AG04450 (cell line): ENCODE measurements at regions not wholly inside any gene's neighbourhood (a gene's known extent, or its start where the extent isn't known, plus 50 kb on each side); places are given as distances from the start of the nearest gene placed in this dataset.

Experiments used
- CTCF ChIA-PET: fragments of 300-600, 350-600 bp; formaldehyde crosslinking; extraction: SDS; loops from one replicate; lab custom pipeline; 2022; ENCODE audit warnings: antibody characterized with exemption, inconsistent platforms; lab: Charles Lee
- POLR2A ChIA-PET: fragments of 350-600 bp; formaldehyde crosslinking; extraction: SDS; loops from one replicate; lab custom pipeline; 2021; ENCODE audit warnings: antibody characterized with exemption, inconsistent platforms; lab: Yijun Ruan, JAX
- DNase-seq: peaks from one replicate; pipeline ENCODE4 v3.0.0-alpha.2; 2011; ENCODE audit warnings: low read depth, low spot score
- H3K27ac ChIP-seq: one replicate; pipeline ENCODE4 v1.5.1; 2012; ENCODE audit warnings: low read depth, low read length, control low read depth
- H3K27me3 ChIP-seq: one replicate; pipeline ENCODE4 v1.6.0; 2012; ENCODE audit warnings: low read length; ENCODE audit not compliant: control insufficient read depth, insufficient read depth
- H3K4me3 ChIP-seq: 2 replicates; pipeline ENCODE4 v1.5.1; 2011; ENCODE audit warnings: mild to moderate bottlenecking, low read depth, low read length, control low read depth
- H3K9me3 ChIP-seq: 2 replicates; pipeline ENCODE4 v1.5.1; 2012; ENCODE audit warnings: low read length; ENCODE audit not compliant: control insufficient read depth, insufficient read depth
- CTCF ChIP-seq: IDR thresholded peaks from 2 replicates; pipeline ENCODE4 v1.5.1; 2011; ENCODE audit warnings: low read depth, low read length, control low read depth, inconsistent platforms

- ChIA-PET CTCF (interaction anchor here (1.3 to 1.4 kb wide), 3 partner anchors 9 to 451 kb away, joined by 3 to 5 read pairs (median 4); no protein-coding TSS in a partner anchor), POLR2A (interaction anchor here (1.0 to 1.2 kb wide), 2 partner anchors 194 to 217 kb away, joined by 3 to 4 read pairs; no protein-coding TSS in a partner anchor)
- no peak overlapping the region for H3K27ac ChIP-seq
- DNase-seq: no peak
- H3K4me3 ChIP-seq: no peak overlapping the region
- TF ChIP-seq CTCF: no peak
- no peaks in the 10 kb centered on the region for H3K9me3 ChIP-seq
- H3K27me3 ChIP-seq: no peaks in the 10 kb centered on the region
Observed at GRCh38 chr6:134372603-134373281, 54.8 kb upstream of the SGK1 start.

- Histone ChIP-seq H3K4me3 (no peak overlapping the region), H3K27ac (no peak overlapping the region), H3K27me3 (no peaks in the 10 kb centered on the region), H3K9me3 (no peaks in the 10 kb centered on the region)
- POLR2A ChIA-PET: interaction anchor here (0.6 kb wide), 1 partner anchor 231 kb away, joined by 6 read pairs; no protein-coding TSS in a partner anchor
- no peak for DNase-seq
- TF ChIP-seq CTCF: no peak
- CTCF ChIA-PET: no interaction called here
Observed at GRCh38 chr6:134368670-134369069, 50.8 kb upstream of the SGK1 start.
